ENCODE measurements at regions not wholly inside any gene's neighbourhood (a gene's known extent, or its start where the extent isn't known, plus 50 kb on each side); places are given as distances from the start of the nearest gene placed in this dataset.
"Not testable (repeated sequence)": the region's sequence is repeated elsewhere in the genome, so short reads cannot be mapped to it uniquely, and the experiment has no call there.

GRCh38 chr6:27736686-27737085 is 175.5 kb downstream of the OR2B2 start:
- DNase-seq (ENCODE audit: low spot score), result no peak

GRCh38 chr6:27728442-27728841 is 183.8 kb downstream of the OR2B2 start:
- no peak for DNase-seq (ENCODE audit: low spot score)

GRCh38 chr6:27726619-27727023 is 185.6 kb downstream of the OR2B2 start:
- DNase-seq (ENCODE audit: low spot score), result no peak

GRCh38 chr6:27720607-27721580 is 191.3 kb downstream of the OR2B2 start:
- peak; percentile 44 for DNase-seq (ENCODE audit: low spot score)

GRCh38 chr6:27719039-27719438 is 193.2 kb downstream of the OR2B2 start:
- not testable (repeated sequence) for DNase-seq (ENCODE audit: low spot score)

GRCh38 chr6:27706431-27706830 is 205.8 kb downstream of the OR2B2 start:
- DNase-seq (ENCODE audit: low spot score), result no peak

- DNase-seq (ENCODE audit: low spot score), result no peak
These were observed 211.9 kb downstream of the OR2B2 start for GRCh38 chr6:27700337-27700736.

GRCh38 chr6:27694547-27694874 is 217.7 kb downstream of the OR2B2 start:
- no peak for DNase-seq (ENCODE audit: low spot score)

GRCh38 chr6:27693766-27694546 is 218.2 kb downstream of the OR2B2 start:
- no peak for DNase-seq (ENCODE audit: low spot score)

- not testable (repeated sequence) for DNase-seq (ENCODE audit: low spot score)
These were observed 219.2 kb upstream of the ZNF184 start for GRCh38 chr6:27692133-27692532.

- peak; percentile 74 for DNase-seq (ENCODE audit: low spot score)
These were observed 215.2 kb upstream of the ZNF184 start for GRCh38 chr6:27688014-27688586.

GRCh38 chr6:27687154-27688013 is 214.5 kb upstream of the ZNF184 start:
- peak; percentile 78 for DNase-seq (ENCODE audit: low spot score)

- no peak for DNase-seq (ENCODE audit: low spot score)
These were observed 212.4 kb upstream of the ZNF184 start for GRCh38 chr6:27685279-27685678.

GRCh38 chr6:27684264-27685211 is 211.6 kb upstream of the ZNF184 start:
- peak; percentile 48 for DNase-seq (ENCODE audit: low spot score)

- no peak for DNase-seq (ENCODE audit: low spot score)
These were observed 207.2 kb upstream of the ZNF184 start for GRCh38 chr6:27679964-27680694.

GRCh38 chr6:27679308-27679963 is 206.5 kb upstream of the ZNF184 start:
- no peak for DNase-seq (ENCODE audit: low spot score)

GRCh38 chr6:27678469-27678868 is 205.6 kb upstream of the ZNF184 start:
- no peak for DNase-seq (ENCODE audit: low spot score)

- DNase-seq (ENCODE audit: low spot score), result no peak
These were observed 202.0 kb upstream of the ZNF184 start for GRCh38 chr6:27674882-27675281.

- no peak for DNase-seq (ENCODE audit: low spot score)
These were observed 199.4 kb upstream of the ZNF184 start for GRCh38 chr6:27672113-27672799.
